ENCODE measurements at regions not wholly inside any gene's neighbourhood (a gene's known extent, or its start where the extent isn't known, plus 50 kb on each side); places are given as distances from the start of the nearest gene placed in this dataset.

DNA sequence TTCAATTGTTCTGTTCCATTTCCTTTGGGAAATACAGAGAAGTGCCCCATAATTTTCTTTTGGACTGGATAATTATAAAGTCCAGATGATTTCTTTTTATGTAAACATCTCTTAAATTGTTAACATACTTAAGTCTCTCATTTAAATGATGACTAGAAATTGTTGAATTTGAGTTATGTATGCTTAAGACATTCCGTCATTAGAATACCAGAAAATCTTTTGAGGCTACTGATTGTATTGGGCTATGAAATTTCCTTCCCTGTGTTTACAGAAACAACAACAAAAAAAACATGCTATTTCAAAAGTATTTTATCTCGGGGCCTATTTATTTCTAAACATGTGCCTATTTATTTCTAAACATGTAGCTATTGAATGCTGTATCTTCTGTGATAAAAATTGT is 125.4 kb downstream of the SH3BGRL2 start:
- CTCF ChIA-PET = no interaction called here
- POLR2A ChIA-PET = no interaction called here
- TF ChIP-seq, protein P1, sequence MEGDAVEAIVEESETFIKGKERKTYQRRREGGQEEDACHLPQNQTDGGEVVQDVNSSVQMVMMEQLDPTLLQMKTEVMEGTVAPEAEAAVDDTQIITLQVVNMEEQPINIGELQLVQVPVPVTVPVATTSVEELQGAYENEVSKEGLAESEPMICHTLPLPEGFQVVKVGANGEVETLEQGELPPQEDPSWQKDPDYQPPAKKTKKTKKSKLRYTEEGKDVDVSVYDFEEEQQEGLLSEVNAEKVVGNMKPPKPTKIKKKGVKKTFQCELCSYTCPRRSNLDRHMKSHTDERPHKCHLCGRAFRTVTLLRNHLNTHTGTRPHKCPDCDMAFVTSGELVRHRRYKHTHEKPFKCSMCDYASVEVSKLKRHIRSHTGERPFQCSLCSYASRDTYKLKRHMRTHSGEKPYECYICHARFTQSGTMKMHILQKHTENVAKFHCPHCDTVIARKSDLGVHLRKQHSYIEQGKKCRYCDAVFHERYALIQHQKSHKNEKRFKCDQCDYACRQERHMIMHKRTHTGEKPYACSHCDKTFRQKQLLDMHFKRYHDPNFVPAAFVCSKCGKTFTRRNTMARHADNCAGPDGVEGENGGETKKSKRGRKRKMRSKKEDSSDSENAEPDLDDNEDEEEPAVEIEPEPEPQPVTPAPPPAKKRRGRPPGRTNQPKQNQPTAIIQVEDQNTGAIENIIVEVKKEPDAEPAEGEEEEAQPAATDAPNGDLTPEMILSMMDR (IDR thresholded peaks at IDR 0.05; ENCODE audit: insufficient read depth, low read length, missing control alignments) = no peak
- DNase-seq (ENCODE audit: low read depth, low spot score) = no peak
- H3K4me3 ChIP-seq (ENCODE audit: low read depth, low read length) = no peak overlapping the region

DNA sequence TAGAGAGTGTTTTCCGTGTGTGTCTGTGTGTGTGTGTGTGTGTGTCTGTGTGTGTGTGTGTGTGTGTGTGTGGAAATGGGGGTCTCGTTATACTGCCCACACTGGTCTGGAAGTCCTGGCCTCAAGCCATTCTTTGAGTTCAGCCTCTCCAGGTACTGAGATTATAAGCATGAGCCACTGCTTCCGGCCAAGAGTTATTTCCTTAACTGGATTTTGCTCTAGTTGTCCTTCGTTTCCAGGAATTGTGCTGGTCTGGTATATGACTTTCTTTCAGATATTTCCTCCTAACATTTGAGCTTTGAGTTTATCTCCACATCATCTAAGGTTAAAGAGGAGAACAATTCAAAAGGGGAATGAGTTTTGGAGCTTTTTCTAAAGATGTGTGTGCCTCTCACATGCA is 124.8 kb downstream of the SH3BGRL2 start:
- CTCF ChIA-PET = no interaction called here
- POLR2A ChIA-PET = no interaction called here
- H3K4me3 ChIP-seq (ENCODE audit: low read depth, low read length) = no peak overlapping the region
- no peak for DNase-seq (ENCODE audit: low read depth, low spot score)
- TF ChIP-seq, protein P1 (IDR thresholded peaks at IDR 0.05; ENCODE audit: insufficient read depth, low read length, missing control alignments) = no peak
